ENCODE measurements at regions not wholly inside any gene's neighbourhood (a gene's known extent, or its start where the extent isn't known, plus 50 kb on each side); places are given as distances from the start of the nearest gene placed in this dataset.

DNA sequence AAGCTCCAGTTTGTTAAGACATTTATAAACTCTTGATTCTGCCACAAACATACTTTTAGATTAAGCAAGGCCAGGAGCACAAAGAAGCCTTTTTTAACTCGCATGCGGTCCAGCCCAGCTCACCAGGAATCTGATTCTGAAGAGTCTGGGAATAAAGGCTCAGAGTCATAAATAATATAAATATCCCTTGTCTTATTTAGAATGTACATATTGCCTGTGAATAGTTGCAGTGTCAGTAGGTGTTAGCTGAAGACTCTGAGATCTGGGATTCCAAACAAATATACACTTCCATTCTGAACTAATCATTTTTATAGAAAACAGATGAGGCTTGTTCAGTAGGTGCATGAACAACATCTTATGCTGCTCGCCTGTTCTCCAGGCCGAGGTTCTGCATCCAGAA is 59.1 kb upstream of the ELAC2 start:
- DNase-seq = no peak
- H3K4me1 Mint-ChIP-seq = peaks cover 5% of the 10 kb centered on the region
- TF ChIP-seq, protein P1, sequence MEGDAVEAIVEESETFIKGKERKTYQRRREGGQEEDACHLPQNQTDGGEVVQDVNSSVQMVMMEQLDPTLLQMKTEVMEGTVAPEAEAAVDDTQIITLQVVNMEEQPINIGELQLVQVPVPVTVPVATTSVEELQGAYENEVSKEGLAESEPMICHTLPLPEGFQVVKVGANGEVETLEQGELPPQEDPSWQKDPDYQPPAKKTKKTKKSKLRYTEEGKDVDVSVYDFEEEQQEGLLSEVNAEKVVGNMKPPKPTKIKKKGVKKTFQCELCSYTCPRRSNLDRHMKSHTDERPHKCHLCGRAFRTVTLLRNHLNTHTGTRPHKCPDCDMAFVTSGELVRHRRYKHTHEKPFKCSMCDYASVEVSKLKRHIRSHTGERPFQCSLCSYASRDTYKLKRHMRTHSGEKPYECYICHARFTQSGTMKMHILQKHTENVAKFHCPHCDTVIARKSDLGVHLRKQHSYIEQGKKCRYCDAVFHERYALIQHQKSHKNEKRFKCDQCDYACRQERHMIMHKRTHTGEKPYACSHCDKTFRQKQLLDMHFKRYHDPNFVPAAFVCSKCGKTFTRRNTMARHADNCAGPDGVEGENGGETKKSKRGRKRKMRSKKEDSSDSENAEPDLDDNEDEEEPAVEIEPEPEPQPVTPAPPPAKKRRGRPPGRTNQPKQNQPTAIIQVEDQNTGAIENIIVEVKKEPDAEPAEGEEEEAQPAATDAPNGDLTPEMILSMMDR (IDR thresholded peaks at IDR 0.05) = no peak
- POLR2A ChIA-PET = no interaction called here
- peaks cover 2% of the 10 kb centered on the region for H3K9me3 Mint-ChIP-seq
- CTCF ChIA-PET = no interaction called here
- ATAC-seq (ENCODE audit: low read depth) = no peak
- peaks cover under 1% of the 10 kb centered on the region for H3K27me3 Mint-ChIP-seq
- H3K36me3 Mint-ChIP-seq (ENCODE audit: low read depth) = no peaks in the 10 kb centered on the region
- intact Hi-C loops (cut with micrococcal nuclease) = no loop called here
- H3K4me3 Mint-ChIP-seq = no peak overlapping the region
- H3K27ac Mint-ChIP-seq = no peak overlapping the region

DNA sequence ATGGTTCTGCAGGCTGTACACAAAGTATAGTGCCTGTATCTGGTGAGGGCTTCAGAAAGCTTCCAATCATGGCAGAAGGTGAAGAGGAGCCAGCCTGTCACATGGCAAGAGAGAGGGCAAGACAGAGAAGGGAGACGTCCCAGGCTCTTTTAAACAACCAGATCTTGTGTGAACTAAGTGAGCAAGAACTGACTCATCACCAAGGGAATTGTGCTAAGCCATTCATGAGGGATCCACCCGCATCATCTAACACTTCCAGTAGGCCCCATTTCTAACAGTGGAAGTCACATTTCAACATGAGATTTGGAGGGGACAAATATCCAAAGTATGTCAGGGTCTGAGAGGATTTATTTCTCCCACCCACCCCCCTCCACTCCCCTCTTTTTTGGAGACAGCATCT is 56.2 kb upstream of the ELAC2 start:
- CTCF ChIA-PET = no interaction called here
- Mint-ChIP-seq H3K4me3 (no peak overlapping the region), H3K9me3 (no peaks in the 10 kb centered on the region), H3K27me3 (peaks cover 10% of the 10 kb centered on the region), H3K27ac (no peak overlapping the region), H3K4me1 (peaks cover 5% of the 10 kb centered on the region), H3K36me3 (ENCODE audit: low read depth) (no peaks in the 10 kb centered on the region)
- DNase-seq (no peak), ATAC-seq (ENCODE audit: low read depth) (no peak)
- POLR2A ChIA-PET = no interaction called here
- intact Hi-C loops (cut with micrococcal nuclease) = no loop called here
- TF ChIP-seq, protein P1 (IDR thresholded peaks at IDR 0.05) = no peak

DNA sequence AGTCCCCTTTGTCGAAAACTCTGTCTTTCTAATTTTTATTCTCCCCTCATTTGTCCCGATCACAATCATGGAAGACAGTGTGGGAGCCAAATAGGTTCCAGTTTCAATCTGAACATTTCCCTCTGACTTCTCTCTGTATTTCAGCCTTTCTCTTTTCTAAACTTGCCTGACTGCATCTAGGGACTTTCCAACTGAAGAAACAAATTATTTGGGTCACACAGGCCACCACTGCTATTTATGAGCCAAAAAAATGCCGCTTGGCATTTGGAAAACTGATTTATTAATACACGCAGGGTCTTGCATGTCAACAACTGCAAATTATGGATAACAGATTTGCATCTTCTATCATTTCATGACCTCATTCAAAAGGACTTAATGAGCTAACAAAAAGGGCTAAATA is 55.2 kb upstream of the ELAC2 start:
- intact Hi-C loops (cut with micrococcal nuclease) = no loop called here
- POLR2A ChIA-PET = no interaction called here
- H3K9me3 Mint-ChIP-seq = peaks cover 7% of the 10 kb centered on the region
- peaks cover 10% of the 10 kb centered on the region for H3K27me3 Mint-ChIP-seq
- TF ChIP-seq, protein P1 (IDR thresholded peaks at IDR 0.05) = no peak
- no peak overlapping the region for H3K27ac Mint-ChIP-seq
- H3K36me3 Mint-ChIP-seq (ENCODE audit: low read depth) = no peaks in the 10 kb centered on the region
- CTCF ChIA-PET = no interaction called here
- H3K4me3 Mint-ChIP-seq = no peak overlapping the region
- ATAC-seq (ENCODE audit: low read depth) = no peak
- H3K4me1 Mint-ChIP-seq = peaks cover 5% of the 10 kb centered on the region
- DNase-seq = no peak

DNA sequence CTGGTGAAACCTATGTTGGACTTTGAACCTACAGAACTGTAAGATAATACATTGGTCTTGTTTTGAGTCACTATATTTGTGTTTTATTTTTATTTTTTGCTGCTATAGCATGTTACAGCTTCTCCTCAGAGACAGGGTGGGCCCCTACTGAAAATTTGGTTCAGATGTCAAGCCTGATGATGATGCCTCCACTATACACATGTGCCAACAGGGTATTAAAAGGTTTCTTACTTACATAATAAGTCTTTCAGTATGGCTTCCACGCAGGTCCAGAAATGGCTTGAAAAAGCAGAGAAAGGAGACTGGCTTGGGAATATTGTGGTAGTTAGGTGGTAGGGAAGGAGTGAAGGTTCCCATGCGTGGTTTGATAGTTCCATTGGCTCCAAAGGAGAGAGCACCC is 52.9 kb upstream of the ELAC2 start:
- ATAC-seq (ENCODE audit: low read depth) (no peak), DNase-seq (no peak)
- TF ChIP-seq, protein P1 (IDR thresholded peaks at IDR 0.05) = no peak
- CTCF ChIA-PET = no interaction called here
- H3K9me3 Mint-ChIP-seq = peaks cover 9% of the 10 kb centered on the region
- intact Hi-C loops (cut with micrococcal nuclease) = no loop called here
- POLR2A ChIA-PET = no interaction called here
- H3K27me3 Mint-ChIP-seq = peaks cover 12% of the 10 kb centered on the region
- no peak overlapping the region for H3K4me3 Mint-ChIP-seq
- no peak overlapping the region for H3K27ac Mint-ChIP-seq
- peaks cover 5% of the 10 kb centered on the region for H3K4me1 Mint-ChIP-seq
- H3K36me3 Mint-ChIP-seq (ENCODE audit: low read depth) = no peaks in the 10 kb centered on the region

DNA sequence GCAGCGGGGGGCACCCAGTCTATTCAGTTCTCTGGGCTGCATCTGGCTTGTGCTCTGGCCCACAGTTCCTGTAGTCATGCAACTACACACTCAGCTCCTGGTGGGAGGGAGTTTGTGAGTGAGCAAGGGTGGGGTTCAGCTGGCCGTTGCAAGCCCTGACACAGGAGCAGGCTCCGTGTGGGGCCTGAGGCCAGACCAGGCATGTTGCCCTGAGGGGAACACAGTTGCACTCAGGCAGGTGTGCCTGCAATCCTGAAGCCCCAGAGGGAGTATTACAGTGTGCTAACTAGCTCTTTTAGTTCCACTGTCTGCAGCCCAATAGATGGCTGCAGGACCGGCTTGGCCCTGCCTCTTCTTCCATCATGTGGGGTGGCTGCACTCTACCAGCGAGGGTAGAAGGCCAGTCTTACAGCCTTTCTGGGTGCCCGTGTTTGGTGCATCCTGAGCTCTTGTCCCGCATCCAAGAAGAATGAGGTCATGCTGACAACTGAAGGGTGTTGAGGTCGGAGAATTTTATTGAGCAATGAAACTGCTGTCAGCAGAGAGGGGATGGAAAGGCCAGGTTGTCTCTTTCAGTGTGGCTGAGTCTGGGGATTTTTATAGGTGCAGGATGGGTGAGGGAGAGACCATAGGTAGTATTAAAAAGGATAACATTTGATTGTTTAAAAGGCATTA is 49.9 kb upstream of the ELAC2 start:
- Mint-ChIP-seq H3K4me1 (no peaks in the 10 kb centered on the region), H3K27ac (no peak overlapping the region), H3K36me3 (ENCODE audit: low read depth) (no peaks in the 10 kb centered on the region), H3K9me3 (peaks cover 9% of the 10 kb centered on the region), H3K4me3 (no peak overlapping the region), H3K27me3 (peaks cover 12% of the 10 kb centered on the region)
- DNase-seq = no peak
- ATAC-seq (ENCODE audit: low read depth) = no peak
- intact Hi-C loops (cut with micrococcal nuclease) = no loop called here
- CTCF ChIA-PET = no interaction called here
- TF ChIP-seq, protein P1 (IDR thresholded peaks at IDR 0.05) = no peak
- POLR2A ChIA-PET = no interaction called here

All from activated B cell treated with CpG ODN at 0.5 μM for 24 hours (primary cell).